ENCODE measurements at regions not wholly inside any gene's neighbourhood (a gene's known extent, or its start where the extent isn't known, plus 50 kb on each side); places are given as distances from the start of the nearest gene placed in this dataset.
"Not testable (repeated sequence)": the region's sequence is repeated elsewhere in the genome, so short reads cannot be mapped to it uniquely, and the experiment has no call there.

DNA sequence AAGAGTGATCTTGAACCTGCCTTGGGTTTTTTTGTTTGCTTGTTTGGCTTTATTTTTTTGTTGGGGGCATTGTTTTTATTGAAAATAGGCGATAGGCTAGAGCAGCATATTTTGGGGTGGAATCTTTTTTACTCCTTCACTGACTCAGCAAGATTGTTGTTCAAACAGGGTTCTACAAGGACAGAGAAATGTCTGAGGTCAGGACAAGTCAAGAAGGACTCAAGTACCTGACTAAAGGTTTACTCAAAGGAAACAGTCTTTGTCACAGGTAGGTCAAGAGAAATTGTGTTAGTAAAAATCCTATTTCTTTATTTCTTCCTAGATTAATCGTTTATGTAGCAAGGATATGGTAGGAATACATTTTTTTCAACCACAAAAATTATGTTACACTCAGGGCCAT is 1564.0 kb upstream of the CDH9 start:
- ChIA-PET CTCF (no interaction called here), POLR2A (no interaction called here)
- no peaks in the 10 kb centered on the region for H3K4me1 Mint-ChIP-seq (ENCODE audit: low read depth)
- Histone ChIP-seq H3K27me3 (ENCODE audit: control insufficient read depth in 1 of 2, insufficient read depth in 2 of 2, low read length in 2 of 2) (no peaks in the 10 kb centered on the region), H3K4me1 (ENCODE audit: insufficient read depth, low read length) (no peaks in the 10 kb centered on the region), H3K36me3 (ENCODE audit: insufficient read depth, low read length) (no peaks in the 10 kb centered on the region), H3K4me3 (ENCODE audit: low read length) (no peak overlapping the region), H3K27ac (ENCODE audit: low read depth in 1 of 2, low read length in 2 of 2) (no peak overlapping the region), H3K9me3 (ENCODE audit: control insufficient read depth in 1 of 2, insufficient read depth in 1 of 2, low read length in 2 of 2) (peaks cover 0 to 16% of the 10 kb centered on the region in 2 experiments)
- H3K4me3 Mint-ChIP-seq, result no peak overlapping the region
- TF ChIP-seq, protein P1, sequence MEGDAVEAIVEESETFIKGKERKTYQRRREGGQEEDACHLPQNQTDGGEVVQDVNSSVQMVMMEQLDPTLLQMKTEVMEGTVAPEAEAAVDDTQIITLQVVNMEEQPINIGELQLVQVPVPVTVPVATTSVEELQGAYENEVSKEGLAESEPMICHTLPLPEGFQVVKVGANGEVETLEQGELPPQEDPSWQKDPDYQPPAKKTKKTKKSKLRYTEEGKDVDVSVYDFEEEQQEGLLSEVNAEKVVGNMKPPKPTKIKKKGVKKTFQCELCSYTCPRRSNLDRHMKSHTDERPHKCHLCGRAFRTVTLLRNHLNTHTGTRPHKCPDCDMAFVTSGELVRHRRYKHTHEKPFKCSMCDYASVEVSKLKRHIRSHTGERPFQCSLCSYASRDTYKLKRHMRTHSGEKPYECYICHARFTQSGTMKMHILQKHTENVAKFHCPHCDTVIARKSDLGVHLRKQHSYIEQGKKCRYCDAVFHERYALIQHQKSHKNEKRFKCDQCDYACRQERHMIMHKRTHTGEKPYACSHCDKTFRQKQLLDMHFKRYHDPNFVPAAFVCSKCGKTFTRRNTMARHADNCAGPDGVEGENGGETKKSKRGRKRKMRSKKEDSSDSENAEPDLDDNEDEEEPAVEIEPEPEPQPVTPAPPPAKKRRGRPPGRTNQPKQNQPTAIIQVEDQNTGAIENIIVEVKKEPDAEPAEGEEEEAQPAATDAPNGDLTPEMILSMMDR (IDR thresholded peaks at IDR 0.05), result no peak
- no peaks in the 10 kb centered on the region for H3K36me3 Mint-ChIP-seq (ENCODE audit: low read depth)
- peaks cover 8% of the 10 kb centered on the region for H3K9me3 Mint-ChIP-seq
- intact Hi-C loops (cut with DNase I, micrococcal nuclease), result no loop called here
- H3K27me3 Mint-ChIP-seq, result no peaks in the 10 kb centered on the region
- ATAC-seq (ENCODE audit: poor library complexity), result no peak
- no peak for DNase-seq
- H3K27ac Mint-ChIP-seq, result no peak overlapping the region

DNA sequence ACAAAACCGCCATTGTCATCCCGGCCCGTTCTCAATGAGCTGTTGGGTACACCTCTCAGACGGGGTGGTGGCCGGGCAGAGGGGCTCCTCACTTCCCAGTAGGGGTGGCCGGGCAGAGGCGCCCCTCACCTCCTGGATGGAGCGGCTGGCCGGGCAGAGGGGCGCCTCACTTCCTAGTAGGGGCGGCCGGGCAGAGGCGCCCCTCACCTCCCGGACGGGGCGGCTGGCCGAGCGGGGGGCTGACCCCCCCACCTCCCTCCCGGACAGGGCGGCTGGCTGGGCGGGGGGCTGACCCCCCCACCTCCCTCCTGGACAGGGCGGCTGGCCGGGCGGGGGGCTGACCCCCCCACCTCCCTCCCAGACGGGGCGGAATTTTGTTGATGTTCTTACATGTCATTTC is 1558.3 kb upstream of the CDH9 start:
- H3K27ac Mint-ChIP-seq; H3K27me3 ChIP-seq (ENCODE audit: control insufficient read depth in 1 of 2, insufficient read depth in 2 of 2, low read length in 2 of 2); H3K36me3 ChIP-seq (ENCODE audit: insufficient read depth, low read length); H3K4me3 Mint-ChIP-seq; ATAC-seq (ENCODE audit: poor library complexity); H3K27me3 Mint-ChIP-seq; POLR2A ChIA-PET; H3K4me1 Mint-ChIP-seq (ENCODE audit: low read depth); H3K4me1 ChIP-seq (ENCODE audit: insufficient read depth, low read length); intact Hi-C loops (cut with DNase I, micrococcal nuclease); H3K27ac ChIP-seq (ENCODE audit: low read depth in 1 of 2, low read length in 2 of 2); CTCF ChIA-PET; H3K36me3 Mint-ChIP-seq (ENCODE audit: low read depth); DNase-seq; H3K4me3 ChIP-seq (ENCODE audit: low read length); H3K9me3 ChIP-seq (ENCODE audit: control insufficient read depth in 1 of 2, insufficient read depth in 1 of 2, low read length in 2 of 2): not testable (repeated sequence)
- H3K9me3 Mint-ChIP-seq, result peaks cover 13% of the 10 kb centered on the region

DNA sequence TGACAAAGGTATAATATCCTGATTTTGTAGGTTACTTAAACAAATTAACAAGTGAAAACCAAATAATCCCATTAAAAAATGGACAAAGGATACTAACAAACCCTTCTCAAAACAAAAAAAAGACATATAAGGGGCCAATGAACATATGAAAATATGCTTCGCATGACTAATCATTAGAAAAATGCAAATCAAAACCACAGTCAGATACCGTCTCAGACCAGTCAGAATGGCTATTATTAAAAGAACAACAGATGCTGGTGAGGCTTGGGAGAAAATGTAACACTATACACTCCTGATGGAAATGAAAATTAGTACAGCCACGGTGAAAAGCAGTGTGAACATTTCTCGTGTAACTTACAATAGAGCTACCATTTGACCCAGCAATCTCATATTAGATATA is 1542.2 kb upstream of the CDH9 start:
- Mint-ChIP-seq H3K4me1 (ENCODE audit: low read depth) (no peaks in the 10 kb centered on the region), H3K36me3 (ENCODE audit: low read depth) (no peaks in the 10 kb centered on the region), H3K4me3 (no peak overlapping the region), H3K9me3 (peaks cover 21% of the 10 kb centered on the region), H3K27ac (no peak overlapping the region), H3K27me3 (no peaks in the 10 kb centered on the region)
- TF ChIP-seq, protein P1 (IDR thresholded peaks at IDR 0.05), result no peak
- H3K27ac ChIP-seq (ENCODE audit: low read depth in 1 of 2, low read length in 2 of 2), result no peak overlapping the region
- ChIA-PET POLR2A (no interaction called here), CTCF (no interaction called here)
- H3K36me3 ChIP-seq (ENCODE audit: insufficient read depth, low read length), result no peaks in the 10 kb centered on the region
- H3K4me1 ChIP-seq (ENCODE audit: insufficient read depth, low read length), result no peaks in the 10 kb centered on the region
- ATAC-seq (ENCODE audit: poor library complexity) (no peak), DNase-seq (no peak)
- H3K4me3 ChIP-seq (ENCODE audit: low read length), result no peak overlapping the region
- no peaks in the 10 kb centered on the region for H3K27me3 ChIP-seq (ENCODE audit: control insufficient read depth in 1 of 2, insufficient read depth in 2 of 2, low read length in 2 of 2)
- intact Hi-C loops (cut with DNase I, micrococcal nuclease), result no loop called here
- peaks cover 0 to 4% of the 10 kb centered on the region in 2 experiments for H3K9me3 ChIP-seq (ENCODE audit: control insufficient read depth in 1 of 2, insufficient read depth in 1 of 2, low read length in 2 of 2)

DNA sequence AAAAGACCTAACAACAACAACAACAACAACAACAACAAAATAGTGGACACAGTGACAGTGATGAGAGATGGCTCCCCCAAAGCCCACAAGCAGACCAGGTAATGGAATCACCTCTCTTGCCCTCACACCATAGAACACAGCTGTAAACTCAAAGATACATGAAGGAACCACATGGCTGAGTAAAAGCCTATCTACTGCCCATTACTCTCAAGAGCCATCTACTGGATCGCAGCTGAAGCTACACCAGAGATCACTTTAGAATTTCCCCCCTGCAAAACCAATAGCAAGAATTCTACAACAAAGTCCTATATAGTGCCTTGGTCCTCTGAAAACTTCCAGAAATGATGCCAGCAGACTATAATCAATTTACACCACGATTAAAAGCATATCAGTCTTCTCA is 1537.6 kb upstream of the CDH9 start:
- Histone ChIP-seq H3K27ac (ENCODE audit: low read depth in 1 of 2, low read length in 2 of 2) (no peak overlapping the region), H3K4me1 (ENCODE audit: insufficient read depth, low read length) (no peaks in the 10 kb centered on the region), H3K36me3 (ENCODE audit: insufficient read depth, low read length) (no peaks in the 10 kb centered on the region), H3K9me3 (ENCODE audit: control insufficient read depth in 1 of 2, insufficient read depth in 1 of 2, low read length in 2 of 2) (peaks cover 0 to 10% of the 10 kb centered on the region in 2 experiments), H3K4me3 (ENCODE audit: low read length) (no peak overlapping the region), H3K27me3 (ENCODE audit: control insufficient read depth in 1 of 2, insufficient read depth in 2 of 2, low read length in 2 of 2) (no peaks in the 10 kb centered on the region)
- Mint-ChIP-seq H3K9me3 (peaks cover 19% of the 10 kb centered on the region), H3K4me1 (ENCODE audit: low read depth) (no peaks in the 10 kb centered on the region), H3K27me3 (no peaks in the 10 kb centered on the region), H3K4me3 (no peak overlapping the region), H3K27ac (no peak overlapping the region), H3K36me3 (ENCODE audit: low read depth) (no peaks in the 10 kb centered on the region)
- DNase-seq, result no peak
- POLR2A ChIA-PET, result no interaction called here
- TF ChIP-seq, protein P1 (IDR thresholded peaks at IDR 0.05), result no peak
- CTCF ChIA-PET, result no interaction called here
- intact Hi-C loops (cut with DNase I, micrococcal nuclease), result no loop called here
- no peak for ATAC-seq (ENCODE audit: poor library complexity)

All from CD4-positive, alpha-beta T cell (primary cell).